A673 (cell line): ENCODE measurements at regions not wholly inside any gene's neighbourhood (a gene's known extent, or its start where the extent isn't known, plus 50 kb on each side); places are given as distances from the start of the nearest gene placed in this dataset.

Experiments
- BruUV-seq: library from RNA; stranded (reverse); fragments of 400-500 nt; replicated peaks from 2 replicates; lab custom pipeline; 2021; lab: Mats Ljungman, UMichigan
- CTCF ChIA-PET: fragments of 300-600 bp; sonication (Branson Sonifier 250); formaldehyde crosslinking; loops from one replicate; lab custom pipeline; 2022; ENCODE audit warnings: antibody characterized with exemption; lab: Charles Lee
- POLR2A ChIA-PET: fragments of 300-600 bp; sonication (Branson Sonifier 250); formaldehyde crosslinking; loops from one replicate; lab custom pipeline; 2022; ENCODE audit warnings: antibody characterized with exemption; ENCODE audit not compliant: low non-redundant PET; lab: Charles Lee
- DNase-seq: peaks from one replicate; pipeline ENCODE4 v3.0.0-alpha.2; 2015; ENCODE audit warnings: low spot score
- H3K27ac ChIP-seq: fragments of 200-600 bp; sonication (generic); 2 replicates; pipeline ENCODE4 v1.5.1; 2016; ENCODE audit warnings: mixed run types, low read depth, mild to moderate bottlenecking, mixed read lengths, antibody characterized with exemption, low read length; ENCODE audit not compliant: poor library complexity, severe bottlenecking
- H3K27me3 ChIP-seq: fragments of 200-600 bp; sonication (generic); replicated peaks from 2 replicates; pipeline ENCODE4 v1.6.1; 2017; ENCODE audit warnings: mixed run types, low read depth, mild to moderate bottlenecking, mixed read lengths, antibody characterized with exemption, low read length; ENCODE audit not compliant: insufficient read depth, poor library complexity
- H3K36me3 ChIP-seq: fragments of 200-600 bp; sonication (generic); 2 replicates; pipeline ENCODE4 v1.6.1; 2016; ENCODE audit warnings: mixed run types, mild to moderate bottlenecking, mixed read lengths, antibody characterized with exemption, low read length; ENCODE audit not compliant: insufficient read depth, poor library complexity, severe bottlenecking
- H3K4me1 ChIP-seq: fragments of 200-600 bp; sonication (generic); 2 replicates; pipeline ENCODE4 v1.6.1; 2017; ENCODE audit warnings: mixed run types, mild to moderate bottlenecking, mixed read lengths, antibody characterized with exemption, low read length; ENCODE audit not compliant: insufficient read depth, poor library complexity, severe bottlenecking
- H3K4me3 ChIP-seq: fragments of 200-600 bp; sonication (generic); 2 replicates; pipeline ENCODE4 v1.5.1; 2016; ENCODE audit warnings: low read depth, mixed run types, mild to moderate bottlenecking, mixed read lengths, low read length; ENCODE audit not compliant: poor library complexity, severe bottlenecking
- H3K9me3 ChIP-seq: fragments of 200-600 bp; sonication (generic); 2 replicates; pipeline ENCODE4 v1.6.1; 2016; ENCODE audit warnings: mixed run types, low read depth, mild to moderate bottlenecking, mixed read lengths, antibody characterized with exemption, low read length; ENCODE audit not compliant: poor library complexity, severe bottlenecking
- EZH2 ChIP-seq: fragments of 200-600 bp; sonication (generic); IDR thresholded peaks from 2 replicates; pipeline ENCODE4 v1.6.1; 2017; ENCODE audit warnings: borderline replicate concordance, low read depth, mild to moderate bottlenecking, mixed read lengths, antibody characterized with exemption, low read length; ENCODE audit not compliant: poor library complexity, severe bottlenecking
- intact Hi-C: fragments of 100-400 bp; cut with micrococcal nuclease; formaldehyde crosslinking; loops from one replicate; pipeline ENCODE4 v1.10.0; 2022; ENCODE audit not compliant: unreplicated experiment
- TF ChIP-seq, protein P1 (sequence below): fragments of 300-800, 200-600 bp; sonication (generic); conservative IDR thresholded peaks from 2 replicates; pipeline ENCODE4 v1.5.1; 2017; ENCODE audit warnings: low read depth, mild to moderate bottlenecking, antibody characterized with exemption, low read length, moderate library complexity, mixed read lengths

- Histone ChIP-seq H3K4me3 (no peak overlapping the region), H3K27ac (no peak overlapping the region), H3K36me3 (no peaks in the 10 kb centered on the region), H3K4me1 (no peaks in the 10 kb centered on the region), H3K9me3 (no peaks in the 10 kb centered on the region), H3K27me3 (no peaks in the 10 kb centered on the region)
- DNase-seq: no peak
- ChIA-PET POLR2A (no interaction called here), CTCF (no interaction called here)
- BruUV-seq: no TSS peak
- intact Hi-C loops: no loop called here
- TF ChIP-seq EZH2: no peak
- TF ChIP-seq, protein P1, sequence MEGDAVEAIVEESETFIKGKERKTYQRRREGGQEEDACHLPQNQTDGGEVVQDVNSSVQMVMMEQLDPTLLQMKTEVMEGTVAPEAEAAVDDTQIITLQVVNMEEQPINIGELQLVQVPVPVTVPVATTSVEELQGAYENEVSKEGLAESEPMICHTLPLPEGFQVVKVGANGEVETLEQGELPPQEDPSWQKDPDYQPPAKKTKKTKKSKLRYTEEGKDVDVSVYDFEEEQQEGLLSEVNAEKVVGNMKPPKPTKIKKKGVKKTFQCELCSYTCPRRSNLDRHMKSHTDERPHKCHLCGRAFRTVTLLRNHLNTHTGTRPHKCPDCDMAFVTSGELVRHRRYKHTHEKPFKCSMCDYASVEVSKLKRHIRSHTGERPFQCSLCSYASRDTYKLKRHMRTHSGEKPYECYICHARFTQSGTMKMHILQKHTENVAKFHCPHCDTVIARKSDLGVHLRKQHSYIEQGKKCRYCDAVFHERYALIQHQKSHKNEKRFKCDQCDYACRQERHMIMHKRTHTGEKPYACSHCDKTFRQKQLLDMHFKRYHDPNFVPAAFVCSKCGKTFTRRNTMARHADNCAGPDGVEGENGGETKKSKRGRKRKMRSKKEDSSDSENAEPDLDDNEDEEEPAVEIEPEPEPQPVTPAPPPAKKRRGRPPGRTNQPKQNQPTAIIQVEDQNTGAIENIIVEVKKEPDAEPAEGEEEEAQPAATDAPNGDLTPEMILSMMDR: no peak
Measured at GRCh38 chr1:29906927-29907326, 670.6 kb downstream of the PTPRU start.

DNA sequence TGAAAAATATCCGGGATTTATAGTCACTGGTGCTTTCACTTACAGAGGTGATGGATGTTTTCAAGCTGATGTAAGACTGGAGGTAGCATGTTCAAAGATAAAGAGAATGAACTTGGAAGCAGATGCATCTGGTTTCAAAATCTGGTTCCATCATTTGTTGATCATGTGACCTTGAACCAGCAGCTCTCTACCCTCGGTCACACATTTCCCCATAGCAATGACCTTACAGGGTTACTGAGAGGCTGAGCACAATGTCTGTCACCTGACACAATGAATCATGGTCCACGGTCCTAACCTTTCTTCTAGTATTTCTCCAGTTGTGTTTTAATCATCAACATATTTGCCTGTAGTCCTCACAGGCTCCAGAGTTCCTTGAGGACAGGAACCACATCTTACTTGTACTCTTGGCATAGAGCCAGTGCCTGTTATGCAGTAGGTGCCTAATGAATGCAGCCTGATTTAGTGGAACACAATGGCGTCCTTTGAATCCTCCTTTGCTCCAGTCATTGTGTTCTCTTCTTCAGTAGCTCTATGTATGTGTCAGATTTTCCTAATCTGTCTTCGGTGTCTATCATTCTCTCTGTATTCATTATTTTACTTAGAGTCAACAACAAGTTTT is 667.3 kb downstream of the PTPRU start:
- POLR2A ChIA-PET: no interaction called here
- no TSS peak for BruUV-seq

DNA sequence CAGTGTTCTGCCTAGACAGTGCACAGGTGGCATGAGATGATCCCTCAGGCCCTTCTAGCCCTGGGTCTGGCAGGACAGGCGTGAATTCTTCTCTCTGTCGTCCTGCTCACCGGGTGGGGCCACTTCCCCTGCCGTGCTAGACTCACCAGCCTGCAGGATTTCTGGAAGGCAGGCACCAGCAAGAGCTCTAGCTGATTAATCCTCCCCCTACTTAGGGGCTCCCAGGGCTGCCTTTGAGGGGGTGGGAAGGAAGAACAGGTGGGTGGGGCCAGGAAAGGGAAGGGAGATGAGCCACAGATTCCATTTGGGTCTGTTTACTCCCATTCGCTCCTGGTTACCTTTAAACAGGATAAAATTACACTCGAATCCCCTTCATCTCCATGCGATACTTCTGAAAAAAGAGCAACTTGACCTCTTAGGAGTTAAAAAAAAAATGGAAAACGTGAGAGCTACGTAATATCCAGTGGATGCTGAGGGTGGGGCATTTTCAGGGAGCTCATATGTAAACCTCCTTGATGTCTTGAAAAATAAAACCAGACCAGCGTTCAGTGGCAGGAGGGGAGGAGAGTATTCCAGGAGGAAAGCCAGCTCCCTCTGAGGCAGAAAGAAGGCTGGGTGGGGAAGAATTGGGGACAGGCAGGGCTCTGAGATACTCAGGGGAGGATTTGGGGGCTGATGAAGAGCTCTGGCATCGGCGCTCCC is 665.5 kb downstream of the PTPRU start:
- TF ChIP-seq EZH2: no peak
- TF ChIP-seq, protein P1: no peak
- no peak overlapping the region for H3K4me3 ChIP-seq
- CTCF ChIA-PET: no interaction called here
- no peak overlapping the region for H3K27ac ChIP-seq
- peaks cover 7% of the 10 kb centered on the region for H3K4me1 ChIP-seq
- intact Hi-C loops: no loop called here
- no TSS peak for BruUV-seq
- peak; percentile 16 for DNase-seq
- H3K36me3 ChIP-seq: no peaks in the 10 kb centered on the region
- POLR2A ChIA-PET: interaction anchor here (0.8 kb wide), 1 partner anchor 12 kb away, joined by 3 read pairs; no protein-coding TSS in a partner anchor
- H3K27me3 ChIP-seq: no peaks in the 10 kb centered on the region
- no peaks in the 10 kb centered on the region for H3K9me3 ChIP-seq

More for the DNA sequence above, 667.3 kb downstream of the PTPRU start:
- H3K4me3 ChIP-seq: no peak overlapping the region
- peaks cover 7% of the 10 kb centered on the region for H3K4me1 ChIP-seq
- intact Hi-C loops: no loop called here
- no peak overlapping the region for H3K27ac ChIP-seq
- H3K27me3 ChIP-seq: no peaks in the 10 kb centered on the region
- TF ChIP-seq, protein P1: no peak
- no peak for TF ChIP-seq EZH2
- no peaks in the 10 kb centered on the region for H3K9me3 ChIP-seq
- CTCF ChIA-PET: no interaction called here
- no peaks in the 10 kb centered on the region for H3K36me3 ChIP-seq
- no peak for DNase-seq
